Astrocyte (in vitro differentiated cells and primary cell): ENCODE measurements at regions not wholly inside any gene's neighbourhood (a gene's known extent, or its start where the extent isn't known, plus 50 kb on each side); places are given as distances from the start of the nearest gene placed in this dataset.

Source experiments
- DNase-seq: peaks from one replicate; pipeline ENCODE4 v3.0.0-alpha.2; 2010; ENCODE audit warnings: low read depth
- FAIRE-seq: peaks from 2 replicates; lab custom pipeline; 2011; peaks lifted over from hg19 to GRCh38; lab: Jason Lieb, UNC
- H2AFZ ChIP-seq: 2 replicates; pipeline ENCODE4 v1.6.0; 2012; ENCODE audit warnings: low read depth, low read length, inconsistent platforms
- H3K27ac ChIP-seq: 2 replicates; pipeline ENCODE4 v1.5.1; 2011; ENCODE audit warnings: low read depth, low read length, inconsistent platforms
- H3K27me3 ChIP-seq: 2 replicates; pipeline ENCODE4 v1.6.0; 2011; ENCODE audit warnings: low read length, inconsistent platforms; ENCODE audit not compliant: insufficient read depth
- H3K36me3 ChIP-seq: 2 replicates; pipeline ENCODE4 v1.5.1; 2011; ENCODE audit warnings: low read length, inconsistent platforms; ENCODE audit not compliant: insufficient read depth
- H3K4me1 ChIP-seq: 2 replicates; pipeline ENCODE4 v1.5.1; 2011; ENCODE audit warnings: low read length, inconsistent platforms; ENCODE audit not compliant: insufficient read depth
- H3K4me2 ChIP-seq: 2 replicates; pipeline ENCODE4 v1.6.0; 2012; ENCODE audit warnings: low read length, inconsistent platforms
- H3K4me3 ChIP-seq: 2 replicates; pipeline ENCODE4 v1.5.1; 2011; ENCODE audit warnings: low read depth, mild to moderate bottlenecking, low read length, inconsistent platforms; ENCODE audit not compliant: insufficient read depth
- H3K79me2 ChIP-seq: 2 replicates; pipeline ENCODE4 v1.6.0; 2012; ENCODE audit warnings: mild to moderate bottlenecking, low read length, inconsistent platforms; ENCODE audit not compliant: insufficient read depth
- H3K9ac ChIP-seq: 2 replicates; pipeline ENCODE4 v1.6.0; 2012; ENCODE audit warnings: mild to moderate bottlenecking, low read length, inconsistent platforms
- H3K9me3 ChIP-seq: 2 replicates; pipeline ENCODE4 v1.5.1; 2012; ENCODE audit warnings: low read depth, mild to moderate bottlenecking, low read length, inconsistent platforms; ENCODE audit not compliant: insufficient read depth
- H4K20me1 ChIP-seq: 2 replicates; pipeline ENCODE4 v1.6.0; 2012; ENCODE audit warnings: low read length, inconsistent platforms; ENCODE audit not compliant: insufficient read depth
- H3K27ac Mint-ChIP-seq: one replicate; pipeline ENCODE4 v1.8.0; 2021; ENCODE audit warnings: mild to moderate bottlenecking, mixed read lengths; ENCODE audit not compliant: unreplicated experiment
- H3K27me3 Mint-ChIP-seq: one replicate; pipeline ENCODE4 v1.8.0; 2021; ENCODE audit warnings: low read depth, mixed read lengths; ENCODE audit not compliant: unreplicated experiment
- H3K36me3 Mint-ChIP-seq: one replicate; pipeline ENCODE4 v1.8.0; 2021; ENCODE audit warnings: low read depth, mixed read lengths; ENCODE audit not compliant: unreplicated experiment
- H3K4me1 Mint-ChIP-seq: one replicate; pipeline ENCODE4 v1.8.0; 2021; ENCODE audit warnings: low read depth, mixed read lengths; ENCODE audit not compliant: unreplicated experiment
- H3K4me3 Mint-ChIP-seq: one replicate; pipeline ENCODE4 v1.8.0; 2021; ENCODE audit warnings: mild to moderate bottlenecking, moderate library complexity, mixed read lengths; ENCODE audit not compliant: unreplicated experiment
- H3K9me3 Mint-ChIP-seq: one replicate; pipeline ENCODE4 v1.8.0; 2021; ENCODE audit warnings: mild to moderate bottlenecking, mixed read lengths; ENCODE audit not compliant: unreplicated experiment
- EZH2 ChIP-seq: IDR thresholded peaks from 2 replicates; pipeline ENCODE4 v1.6.1; 2012; ENCODE audit warnings: mild to moderate bottlenecking, low read length, inconsistent platforms; ENCODE audit not compliant: insufficient read depth
- TF ChIP-seq, protein P1 (sequence below): IDR thresholded peaks from 2 replicates; pipeline ENCODE4 v1.5.1; 2011; ENCODE audit warnings: low read depth, mild to moderate bottlenecking, inconsistent platforms, low read length, moderate library complexity; ENCODE audit not compliant: insufficient read depth

DNA sequence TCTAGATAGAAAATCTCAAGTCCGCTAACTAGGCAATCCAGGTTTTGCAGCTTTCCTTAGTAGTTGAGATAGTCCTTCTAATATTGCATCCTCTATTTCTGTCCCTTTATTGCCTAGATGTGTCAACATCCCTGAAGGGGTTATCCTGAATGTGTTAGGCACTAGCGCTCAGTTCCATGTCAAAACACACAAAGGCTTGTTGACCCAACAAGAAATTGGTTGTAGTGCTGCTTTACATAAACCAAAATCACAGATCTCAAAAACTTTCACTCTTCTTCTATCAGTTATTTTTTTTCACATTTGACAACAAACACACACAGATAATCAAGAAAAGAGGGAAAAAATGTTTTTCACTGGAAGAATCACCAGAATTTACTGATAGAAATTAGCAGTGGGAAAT lies 51.4 kb upstream of the SOX2 start:
- Histone ChIP-seq H2AFZ (no peak overlapping the region), H3K79me2 (no peaks in the 10 kb centered on the region), H3K36me3 (no peaks in the 10 kb centered on the region), H3K9me3 (no peaks in the 10 kb centered on the region), H3K4me3 (no peak overlapping the region), H3K27me3 (no peaks in the 10 kb centered on the region), H3K27ac (no peak overlapping the region), H3K4me1 (no peaks in the 10 kb centered on the region), H4K20me1 (no peaks in the 10 kb centered on the region), H3K9ac (no peak overlapping the region), H3K4me2 (no peak overlapping the region)
- DNase-seq (no peak), FAIRE-seq (no peak)
- Mint-ChIP-seq H3K4me1 (no peaks in the 10 kb centered on the region), H3K4me3 (no peak overlapping the region), H3K36me3 (no peaks in the 10 kb centered on the region), H3K27ac (no peak overlapping the region), H3K9me3 (no peaks in the 10 kb centered on the region), H3K27me3 (no peaks in the 10 kb centered on the region)
- TF ChIP-seq, protein P1, sequence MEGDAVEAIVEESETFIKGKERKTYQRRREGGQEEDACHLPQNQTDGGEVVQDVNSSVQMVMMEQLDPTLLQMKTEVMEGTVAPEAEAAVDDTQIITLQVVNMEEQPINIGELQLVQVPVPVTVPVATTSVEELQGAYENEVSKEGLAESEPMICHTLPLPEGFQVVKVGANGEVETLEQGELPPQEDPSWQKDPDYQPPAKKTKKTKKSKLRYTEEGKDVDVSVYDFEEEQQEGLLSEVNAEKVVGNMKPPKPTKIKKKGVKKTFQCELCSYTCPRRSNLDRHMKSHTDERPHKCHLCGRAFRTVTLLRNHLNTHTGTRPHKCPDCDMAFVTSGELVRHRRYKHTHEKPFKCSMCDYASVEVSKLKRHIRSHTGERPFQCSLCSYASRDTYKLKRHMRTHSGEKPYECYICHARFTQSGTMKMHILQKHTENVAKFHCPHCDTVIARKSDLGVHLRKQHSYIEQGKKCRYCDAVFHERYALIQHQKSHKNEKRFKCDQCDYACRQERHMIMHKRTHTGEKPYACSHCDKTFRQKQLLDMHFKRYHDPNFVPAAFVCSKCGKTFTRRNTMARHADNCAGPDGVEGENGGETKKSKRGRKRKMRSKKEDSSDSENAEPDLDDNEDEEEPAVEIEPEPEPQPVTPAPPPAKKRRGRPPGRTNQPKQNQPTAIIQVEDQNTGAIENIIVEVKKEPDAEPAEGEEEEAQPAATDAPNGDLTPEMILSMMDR: no peak
- no peak for TF ChIP-seq EZH2

GRCh38 chr3:181637456-181637855 lies 74.3 kb upstream of the SOX2 start:
- no peak overlapping the region for H3K27ac Mint-ChIP-seq
- DNase-seq: peak; percentile 14
- H3K9me3 Mint-ChIP-seq: no peaks in the 10 kb centered on the region
- Histone ChIP-seq H3K9me3 (no peaks in the 10 kb centered on the region), H2AFZ (no peak overlapping the region), H3K27ac (no peak overlapping the region), H3K36me3 (no peaks in the 10 kb centered on the region), H3K4me3 (no peak overlapping the region), H3K9ac (no peak overlapping the region), H3K4me1 (no peaks in the 10 kb centered on the region), H4K20me1 (no peaks in the 10 kb centered on the region), H3K27me3 (no peaks in the 10 kb centered on the region), H3K79me2 (no peaks in the 10 kb centered on the region), H3K4me2 (no peak overlapping the region)
- no peak overlapping the region for H3K4me3 Mint-ChIP-seq
- H3K36me3 Mint-ChIP-seq: no peaks in the 10 kb centered on the region
- H3K27me3 Mint-ChIP-seq: no peaks in the 10 kb centered on the region
- no peak for FAIRE-seq
- H3K4me1 Mint-ChIP-seq: no peaks in the 10 kb centered on the region
- no peak for TF ChIP-seq EZH2
- TF ChIP-seq, protein P1: no peak

DNA sequence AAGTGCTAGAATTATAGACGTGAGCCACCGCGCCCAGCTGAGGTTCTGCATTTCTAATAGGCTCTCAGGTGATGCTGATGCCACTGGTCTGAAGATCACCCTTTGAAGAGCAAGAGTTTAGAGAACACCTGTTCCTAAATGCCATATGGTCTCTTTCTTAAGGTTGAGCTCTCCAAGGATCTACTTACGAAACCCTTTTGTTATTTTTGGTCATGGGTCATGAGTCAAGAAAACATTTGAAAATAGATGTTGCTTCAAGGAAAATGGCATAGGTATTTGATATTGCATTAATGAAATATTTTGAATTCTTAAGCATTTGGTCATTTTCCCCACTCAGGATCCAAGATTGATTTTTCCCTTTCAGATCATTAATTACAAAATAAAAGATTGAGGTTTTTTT lies 74.7 kb upstream of the SOX2 start:
- TF ChIP-seq EZH2: no peak
- TF ChIP-seq, protein P1: no peak
- no peaks in the 10 kb centered on the region for H3K27me3 ChIP-seq
- no peak overlapping the region for H3K4me3 ChIP-seq
- FAIRE-seq: no peak
- H3K27me3 Mint-ChIP-seq: no peaks in the 10 kb centered on the region
- no peaks in the 10 kb centered on the region for H3K9me3 Mint-ChIP-seq
- no peaks in the 10 kb centered on the region for H3K36me3 ChIP-seq
- H2AFZ ChIP-seq: no peak overlapping the region
- H3K27ac Mint-ChIP-seq: no peak overlapping the region
- no peaks in the 10 kb centered on the region for H4K20me1 ChIP-seq
- no peak overlapping the region for H3K4me3 Mint-ChIP-seq
- no peaks in the 10 kb centered on the region for H3K9me3 ChIP-seq
- H3K9ac ChIP-seq: no peak overlapping the region
- no peak overlapping the region for H3K4me2 ChIP-seq
- H3K4me1 Mint-ChIP-seq: no peaks in the 10 kb centered on the region
- H3K36me3 Mint-ChIP-seq: no peaks in the 10 kb centered on the region
- no peaks in the 10 kb centered on the region for H3K79me2 ChIP-seq
- H3K4me1 ChIP-seq: no peaks in the 10 kb centered on the region
- DNase-seq: peak; percentile 44
- no peak overlapping the region for H3K27ac ChIP-seq
